GM12878 (cell line): ENCODE measurements at regions not wholly inside any gene's neighbourhood (a gene's known extent, or its start where the extent isn't known, plus 50 kb on each side); places are given as distances from the start of the nearest gene placed in this dataset.

Source experiments
- ATAC-seq: fragments of 200-7000 bp; cut with Tn5 transposase; 3 replicates; pipeline ENCODE4 v1.9.1; 2020; ENCODE audit warnings: mild to moderate bottlenecking, moderate library complexity
- BruUV-seq: library from RNA; stranded (reverse); fragments of 400-500 nt; replicated peaks from 2 replicates; lab custom pipeline; 2021; lab: Mats Ljungman, UMichigan
- CTCF ChIA-PET: fragments of 300-600 bp; sonication (Branson Sonifier 250); formaldehyde crosslinking; extraction: SDS; loops from one replicate; lab custom pipeline; 2021; ENCODE audit warnings: inconsistent platforms; lab: Yijun Ruan, JAX
- POLR2A ChIA-PET: fragments of 350-600 bp; formaldehyde crosslinking; extraction: SDS; loops from one replicate; lab custom pipeline; 2021; ENCODE audit warnings: inconsistent platforms; lab: Charles Lee
- RAD21 ChIA-PET: fragments of 300-600 bp; sonication (Branson Sonifier 250); formaldehyde crosslinking; loops from one replicate; lab custom pipeline; 2023; ENCODE audit warnings: antibody characterized with exemption; ENCODE audit not compliant: unreplicated experiment; lab: Charles Lee
- SMC1A ChIA-PET: fragments of 300-600 bp; sonication (Branson Sonifier 250); formaldehyde crosslinking; loops from one replicate; lab custom pipeline; 2023; ENCODE audit not compliant: unreplicated experiment, uncharacterized antibody; lab: Charles Lee
- DNase-seq: peaks from one replicate; pipeline ENCODE4 v3.0.0-alpha.2; 2011; ENCODE audit warnings: low read depth, low spot score
- FAIRE-seq: peaks from 3 replicates; lab custom pipeline; 2011; peaks lifted over from hg19 to GRCh38; lab: Jason Lieb, UNC
- H2AFZ ChIP-seq: 2 replicates; pipeline ENCODE4 v1.6.0; 2011; ENCODE audit warnings: low read depth, low read length, control low read depth; ENCODE audit not compliant: control insufficient read depth
- H3K27ac ChIP-seq: 2 replicates; pipeline ENCODE4 v1.5.1; 2011; ENCODE audit warnings: control low read depth; ENCODE audit not compliant: control insufficient read depth, insufficient read depth
- H3K27me3 ChIP-seq, 2 experiments: replicated peaks in 1 of 2; 2 replicates each; pipeline versions ENCODE4 v1.6.0 to v1.6.1; 2011; ENCODE audit warnings: low read length in 1 of 2; ENCODE audit not compliant: control insufficient read depth in 2 of 2, insufficient read depth in 2 of 2
- H3K36me3 ChIP-seq, 2 experiments: 2 replicates each; pipeline ENCODE4 v1.5.1; 2011; ENCODE audit warnings: low read length in 1 of 2; ENCODE audit not compliant: control insufficient read depth in 2 of 2, insufficient read depth in 2 of 2
- H3K4me1 ChIP-seq: 2 replicates; pipeline ENCODE4 v1.6.1; 2011; ENCODE audit warnings: mild to moderate bottlenecking, low read length, moderate library complexity, mixed read lengths; ENCODE audit not compliant: control insufficient read depth, insufficient read depth
- H3K4me2 ChIP-seq: 2 replicates; pipeline ENCODE4 v1.6.0; 2011; ENCODE audit warnings: control low read depth; ENCODE audit not compliant: control insufficient read depth, insufficient read depth
- H3K4me3 ChIP-seq: fragments of 200-600 bp; sonication (generic); 2 replicates; pipeline ENCODE4 v1.5.1; 2016
- H3K79me2 ChIP-seq: 2 replicates; pipeline ENCODE4 v1.6.0; 2011; ENCODE audit warnings: low read length; ENCODE audit not compliant: control insufficient read depth, insufficient read depth
- H3K9ac ChIP-seq: 2 replicates; pipeline ENCODE4 v1.8.0; 2011; ENCODE audit warnings: low read length, control low read depth, mixed read lengths; ENCODE audit not compliant: control insufficient read depth, insufficient read depth
- H3K9me3 ChIP-seq: replicated peaks from 3 replicates; pipeline ENCODE4 v1.5.1; 2011; ENCODE audit warnings: mild to moderate bottlenecking, low read length; ENCODE audit not compliant: control insufficient read depth, insufficient read depth
- H4K20me1 ChIP-seq: 2 replicates; pipeline ENCODE4 v1.6.0; 2011; ENCODE audit not compliant: control insufficient read depth, insufficient read depth
- BCL11A ChIP-seq: IDR thresholded peaks from 2 replicates; pipeline ENCODE4 v1.6.1; 2011; ENCODE audit warnings: low read depth, low read length
- CBFB ChIP-seq: IDR thresholded peaks from 2 replicates; pipeline ENCODE4 v1.6.1; 2016; ENCODE audit warnings: antibody characterized with exemption, low read depth
- CHD2 ChIP-seq: IDR thresholded peaks from 2 replicates; pipeline ENCODE4 v1.6.1; 2011; ENCODE audit warnings: low read depth, low read length, improper control_type of control experiment, borderline replicate concordance
- CREM ChIP-seq: IDR thresholded peaks from 2 replicates; pipeline ENCODE4 v1.6.1; 2014; ENCODE audit warnings: antibody characterized with exemption, low read depth
- GABPA ChIP-seq: IDR thresholded peaks from 2 replicates; pipeline ENCODE4 v1.6.1; 2014; ENCODE audit warnings: antibody characterized with exemption, low read depth, mild to moderate bottlenecking, inconsistent platforms
- JUNB ChIP-seq: IDR thresholded peaks from 2 replicates; pipeline ENCODE4 v1.6.1; 2016; ENCODE audit warnings: antibody characterized with exemption, mild to moderate bottlenecking
- MTA3 ChIP-seq: IDR thresholded peaks from 2 replicates; pipeline ENCODE4 v1.6.1; 2012; ENCODE audit warnings: low read length, inconsistent platforms, borderline replicate concordance
- NFYA ChIP-seq: IDR thresholded peaks from 2 replicates; pipeline ENCODE4 v1.6.1; 2011; ENCODE audit warnings: low read depth, mild to moderate bottlenecking, low read length, improper control_type of control experiment, borderline replicate concordance
- POLR2AphosphoS2 ChIP-seq: IDR thresholded peaks from 2 replicates; pipeline ENCODE4 v1.6.1; 2011; ENCODE audit warnings: low read depth, mild to moderate bottlenecking, low read length, improper control_type of control experiment, moderate library complexity
- SREBF1 ChIP-seq: IDR thresholded peaks from 2 replicates; pipeline ENCODE4 v1.6.1; 2012; ENCODE audit warnings: mild to moderate bottlenecking, low read length
- WRNIP1 ChIP-seq: IDR thresholded peaks from 2 replicates; pipeline ENCODE4 v1.6.1; 2011; ENCODE audit warnings: low read depth, low read length, improper control_type of control experiment, borderline replicate concordance
- ZNF207 ChIP-seq: fragments of 450-650 bp; IDR thresholded peaks from 2 replicates; pipeline ENCODE4 v1.6.1; 2014; ENCODE audit warnings: antibody characterized with exemption, mild to moderate bottlenecking, borderline replicate concordance
- WGBS: methylation state at CpG from one replicate; pipeline ENCODE4 v1.1.6; 2016; ENCODE audit warnings: low lambda C conversion rate; ENCODE audit not compliant: insufficient replicate concordance, insufficient coverage; ENCODE audit errors: missing lambda C conversion rate; 5-methylcytosine and 5-hydroxymethylcytosine counted together
- in situ Hi-C: fragments of 300-500 bp; cut with MboI; formaldehyde crosslinking; loops from 9 replicates; pipeline ENCODE4 v1.14.3; 2018; ENCODE audit warnings: mixed read lengths
- intact Hi-C: fragments of 100-400 bp; cut with micrococcal nuclease; formaldehyde crosslinking; loops from one replicate; pipeline ENCODE4 v1.14.2; 2022; ENCODE audit not compliant: unreplicated experiment
- TF ChIP-seq, protein P1 (sequence below): fragments of 450-650 bp; formaldehyde crosslinking; IDR thresholded peaks from 2 replicates; pipeline ENCODE4 v1.4.0; 2020; ENCODE audit warnings: mild to moderate bottlenecking, moderate library complexity
- TF ChIP-seq, protein P2 (sequence below): fragments of 450-650 bp; formaldehyde crosslinking; IDR thresholded peaks from 2 replicates; pipeline ENCODE4 v1.4.0; 2022; ENCODE audit warnings: mild to moderate bottlenecking, moderate library complexity

DNA sequence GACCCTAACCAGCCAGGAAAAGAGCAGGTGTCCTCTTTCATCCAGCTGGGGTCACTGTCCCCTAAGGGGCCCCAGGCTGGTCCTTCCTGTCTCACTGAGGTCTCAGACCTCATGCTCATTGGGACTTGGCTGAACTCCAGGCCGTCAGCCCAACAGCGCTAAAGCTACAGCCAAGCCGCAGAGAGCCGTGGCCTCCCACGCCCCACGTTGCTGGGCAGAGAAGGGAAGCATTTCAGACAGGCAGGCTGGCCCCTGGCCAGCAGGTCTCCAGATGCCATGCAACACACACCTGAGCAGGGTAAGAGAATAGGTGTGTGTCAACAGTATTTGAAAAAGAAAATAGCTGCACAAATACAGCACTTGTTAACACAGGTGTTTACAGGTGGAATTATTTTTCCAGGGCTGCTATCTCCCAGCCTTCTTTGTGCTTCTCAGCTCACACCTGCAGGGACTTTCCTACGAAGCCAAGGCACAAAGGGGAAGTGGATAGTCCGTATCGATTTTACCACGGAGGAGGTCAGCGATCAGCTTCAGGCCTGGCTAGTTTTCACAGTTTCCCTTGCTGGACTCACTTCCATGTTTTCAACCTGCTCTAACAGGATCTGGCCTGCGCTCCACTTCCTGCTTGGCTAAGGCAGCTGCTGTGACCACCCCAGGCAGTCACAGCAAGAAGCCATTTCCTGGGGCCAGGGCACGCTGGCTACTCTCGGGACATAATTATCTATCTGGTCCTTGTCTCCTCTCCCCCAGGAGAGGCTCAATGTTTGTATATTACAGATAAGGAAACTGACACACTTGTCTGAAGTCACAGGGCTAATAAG lies 156.1 kb upstream of the ID2 start:
- peaks cover 64% of the 10 kb centered on the region for H3K4me1 ChIP-seq
- peak overlapping the region; percentile 65; the same call in 1 of the 2 replicates for H3K9ac ChIP-seq
- WGBS, result 9% methylated on average over 14 of the region's 14 CpGs
- peaks cover 1% of the 10 kb centered on the region; the same call in 1 of the 3 replicates for H3K9me3 ChIP-seq
- H3K27me3 ChIP-seq, result no peaks in the 10 kb centered on the region
- peak overlapping the region; percentile 26 for H3K4me2 ChIP-seq
- DNase-seq (peak; percentile 90), FAIRE-seq (peak; percentile 78), ATAC-seq (peak; percentile 82)
- ChIA-PET POLR2A (interaction anchor here (0.7 to 6.2 kb wide), 16 partner anchors 10 to 159 kb away, joined by 3 to 42 read pairs (median 8); partner anchors contain the start of gene ID2), SMC1A (interaction anchor here (0.6 to 17.9 kb wide), 19 partner anchors 10 to 236 kb away, joined by 3 to 284 read pairs (median 9); partner anchors contain the start of gene ID2), RAD21 (interaction anchor here (0.6 to 17.7 kb wide), 23 partner anchors 9 to 1099 kb away, joined by 3 to 322 read pairs (median 8); partner anchors contain the start of gene ID2), CTCF (interaction anchor here (0.7 to 8.4 kb wide), 22 partner anchors 9 to 1098 kb away, joined by 3 to 64 read pairs (median 3); partner anchors contain the start of gene ID2)
- intact Hi-C loops, result loop anchor here (1.0 to 5.0 kb wide), 7 partner anchors 18 to 237 kb away; no protein-coding TSS in a partner anchor
- H3K4me3 ChIP-seq, result 0 out of 2 replicates have a peak overlapping the region, but pooled peaks have one; percentile 9
- peak overlapping the region; percentile 1; the same call in 1 of the 2 replicates for H2AFZ ChIP-seq
- H3K36me3 ChIP-seq, result no peaks in the 10 kb centered on the region
- BruUV-seq, result no TSS peak
- in situ Hi-C loops, result loop anchor here (5.0 kb wide), 1 partner anchor 162 kb away; no protein-coding TSS in a partner anchor
- H3K27ac ChIP-seq, result peak overlapping the region; percentile 74
- H4K20me1 ChIP-seq, result no peaks in the 10 kb centered on the region
- H3K79me2 ChIP-seq, result no peaks in the 10 kb centered on the region
- TF ChIP-seq MTA3 (peak; percentile 22; the same call in 1 of the 2 replicates), CREM (peak; percentile 40; the same call in 1 of the 2 replicates), GABPA (no peak), JUNB (peak; percentile 11; the same call in 1 of the 2 replicates), CBFB (peak; percentile 74), CHD2 (peak; percentile 56), ZNF207 (peak; percentile 66), BCL11A (peak; percentile 52; the same call in 1 of the 2 replicates), POLR2AphosphoS2 (no peak), SREBF1 (no peak), WRNIP1 (no peak), NFYA (no peak)
- TF ChIP-seq, protein P1, sequence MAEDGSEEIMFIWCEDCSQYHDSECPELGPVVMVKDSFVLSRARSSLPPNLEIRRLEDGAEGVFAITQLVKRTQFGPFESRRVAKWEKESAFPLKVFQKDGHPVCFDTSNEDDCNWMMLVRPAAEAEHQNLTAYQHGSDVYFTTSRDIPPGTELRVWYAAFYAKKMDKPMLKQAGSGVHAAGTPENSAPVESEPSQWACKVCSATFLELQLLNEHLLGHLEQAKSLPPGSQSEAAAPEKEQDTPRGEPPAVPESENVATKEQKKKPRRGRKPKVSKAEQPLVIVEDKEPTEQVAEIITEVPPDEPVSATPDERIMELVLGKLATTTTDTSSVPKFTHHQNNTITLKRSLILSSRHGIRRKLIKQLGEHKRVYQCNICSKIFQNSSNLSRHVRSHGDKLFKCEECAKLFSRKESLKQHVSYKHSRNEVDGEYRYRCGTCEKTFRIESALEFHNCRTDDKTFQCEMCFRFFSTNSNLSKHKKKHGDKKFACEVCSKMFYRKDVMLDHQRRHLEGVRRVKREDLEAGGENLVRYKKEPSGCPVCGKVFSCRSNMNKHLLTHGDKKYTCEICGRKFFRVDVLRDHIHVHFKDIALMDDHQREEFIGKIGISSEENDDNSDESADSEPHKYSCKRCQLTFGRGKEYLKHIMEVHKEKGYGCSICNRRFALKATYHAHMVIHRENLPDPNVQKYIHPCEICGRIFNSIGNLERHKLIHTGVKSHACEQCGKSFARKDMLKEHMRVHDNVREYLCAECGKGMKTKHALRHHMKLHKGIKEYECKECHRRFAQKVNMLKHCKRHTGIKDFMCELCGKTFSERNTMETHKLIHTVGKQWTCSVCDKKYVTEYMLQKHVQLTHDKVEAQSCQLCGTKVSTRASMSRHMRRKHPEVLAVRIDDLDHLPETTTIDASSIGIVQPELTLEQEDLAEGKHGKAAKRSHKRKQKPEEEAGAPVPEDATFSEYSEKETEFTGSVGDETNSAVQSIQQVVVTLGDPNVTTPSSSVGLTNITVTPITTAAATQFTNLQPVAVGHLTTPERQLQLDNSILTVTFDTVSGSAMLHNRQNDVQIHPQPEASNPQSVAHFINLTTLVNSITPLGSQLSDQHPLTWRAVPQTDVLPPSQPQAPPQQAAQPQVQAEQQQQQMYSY (CRISPR knock-in tag), result no peak
- TF ChIP-seq, protein P2, sequence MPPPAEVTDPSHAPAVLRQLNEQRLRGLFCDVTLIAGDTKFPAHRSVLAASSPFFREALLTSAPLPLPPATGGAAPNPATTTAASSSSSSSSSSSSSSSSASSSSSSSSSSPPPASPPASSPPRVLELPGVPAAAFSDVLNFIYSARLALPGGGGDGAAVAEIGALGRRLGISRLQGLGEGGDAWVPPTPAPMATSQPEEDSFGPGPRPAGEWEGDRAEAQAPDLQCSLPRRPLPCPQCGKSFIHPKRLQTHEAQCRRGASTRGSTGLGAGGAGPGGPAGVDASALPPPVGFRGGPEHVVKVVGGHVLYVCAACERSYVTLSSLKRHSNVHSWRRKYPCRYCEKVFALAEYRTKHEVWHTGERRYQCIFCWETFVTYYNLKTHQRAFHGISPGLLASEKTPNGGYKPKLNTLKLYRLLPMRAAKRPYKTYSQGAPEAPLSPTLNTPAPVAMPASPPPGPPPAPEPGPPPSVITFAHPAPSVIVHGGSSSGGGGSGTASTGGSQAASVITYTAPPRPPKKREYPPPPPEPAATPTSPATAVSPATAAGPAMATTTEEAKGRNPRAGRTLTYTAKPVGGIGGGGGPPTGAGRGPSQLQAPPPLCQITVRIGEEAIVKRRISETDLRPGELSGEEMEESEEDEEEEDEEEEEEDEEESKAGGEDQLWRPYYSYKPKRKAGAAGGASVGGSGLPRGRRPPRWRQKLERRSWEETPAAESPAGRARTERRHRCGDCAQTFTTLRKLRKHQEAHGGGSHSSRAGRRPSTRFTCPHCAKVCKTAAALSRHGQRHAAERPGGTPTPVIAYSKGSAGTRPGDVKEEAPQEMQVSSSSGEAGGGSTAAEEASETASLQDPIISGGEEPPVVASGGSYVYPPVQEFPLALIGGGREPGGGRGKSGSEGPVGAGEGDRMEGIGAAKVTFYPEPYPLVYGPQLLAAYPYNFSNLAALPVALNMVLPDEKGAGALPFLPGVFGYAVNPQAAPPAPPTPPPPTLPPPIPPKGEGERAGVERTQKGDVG (CRISPR knock-in tag), result no peak
